ENCODE measurements at regions not wholly inside any gene's neighbourhood (a gene's known extent, or its start where the extent isn't known, plus 50 kb on each side); places are given as distances from the start of the nearest gene placed in this dataset.

DNA sequence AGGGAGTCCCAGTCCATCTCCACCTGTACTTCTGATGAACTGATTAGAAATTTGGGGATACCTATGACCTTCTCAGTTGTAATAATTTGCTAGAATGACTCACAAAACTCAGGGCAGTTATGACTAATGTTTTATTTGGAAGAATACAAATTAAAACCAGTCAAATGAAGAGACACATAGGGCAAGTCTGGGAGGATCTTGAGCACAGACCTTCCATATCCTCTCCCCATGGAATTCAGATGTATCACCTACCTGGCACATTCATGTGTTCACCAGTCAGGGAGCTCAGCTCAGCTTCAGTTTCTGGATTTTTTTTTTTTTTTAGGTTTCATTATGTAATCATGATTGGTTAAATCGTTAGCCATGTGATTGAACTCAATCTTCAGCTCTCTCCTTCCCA, 247.7 kb downstream of the VGLL3 start:
- no peak for TF ChIP-seq TAF1 (IDR thresholded peaks at IDR 0.05; ENCODE audit: borderline replicate concordance, insufficient read depth, low read length)
- TF ChIP-seq, protein P1, sequence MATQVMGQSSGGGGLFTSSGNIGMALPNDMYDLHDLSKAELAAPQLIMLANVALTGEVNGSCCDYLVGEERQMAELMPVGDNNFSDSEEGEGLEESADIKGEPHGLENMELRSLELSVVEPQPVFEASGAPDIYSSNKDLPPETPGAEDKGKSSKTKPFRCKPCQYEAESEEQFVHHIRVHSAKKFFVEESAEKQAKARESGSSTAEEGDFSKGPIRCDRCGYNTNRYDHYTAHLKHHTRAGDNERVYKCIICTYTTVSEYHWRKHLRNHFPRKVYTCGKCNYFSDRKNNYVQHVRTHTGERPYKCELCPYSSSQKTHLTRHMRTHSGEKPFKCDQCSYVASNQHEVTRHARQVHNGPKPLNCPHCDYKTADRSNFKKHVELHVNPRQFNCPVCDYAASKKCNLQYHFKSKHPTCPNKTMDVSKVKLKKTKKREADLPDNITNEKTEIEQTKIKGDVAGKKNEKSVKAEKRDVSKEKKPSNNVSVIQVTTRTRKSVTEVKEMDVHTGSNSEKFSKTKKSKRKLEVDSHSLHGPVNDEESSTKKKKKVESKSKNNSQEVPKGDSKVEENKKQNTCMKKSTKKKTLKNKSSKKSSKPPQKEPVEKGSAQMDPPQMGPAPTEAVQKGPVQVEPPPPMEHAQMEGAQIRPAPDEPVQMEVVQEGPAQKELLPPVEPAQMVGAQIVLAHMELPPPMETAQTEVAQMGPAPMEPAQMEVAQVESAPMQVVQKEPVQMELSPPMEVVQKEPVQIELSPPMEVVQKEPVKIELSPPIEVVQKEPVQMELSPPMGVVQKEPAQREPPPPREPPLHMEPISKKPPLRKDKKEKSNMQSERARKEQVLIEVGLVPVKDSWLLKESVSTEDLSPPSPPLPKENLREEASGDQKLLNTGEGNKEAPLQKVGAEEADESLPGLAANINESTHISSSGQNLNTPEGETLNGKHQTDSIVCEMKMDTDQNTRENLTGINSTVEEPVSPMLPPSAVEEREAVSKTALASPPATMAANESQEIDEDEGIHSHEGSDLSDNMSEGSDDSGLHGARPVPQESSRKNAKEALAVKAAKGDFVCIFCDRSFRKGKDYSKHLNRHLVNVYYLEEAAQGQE (IDR thresholded peaks at IDR 0.05; ENCODE audit: insufficient read depth in 1 of 2, low read depth in 2 of 2, low read length in 2 of 2): no peak
